Vagina (tissue), 2 donors: ENCODE measurements at regions not wholly inside any gene's neighbourhood (a gene's known extent, or its start where the extent isn't known, plus 50 kb on each side); places are given as distances from the start of the nearest gene placed in this dataset.
"Not testable (repeated sequence)": the region's sequence is repeated elsewhere in the genome, so short reads cannot be mapped to it uniquely, and the experiment has no call there.

ENCODE experiments used
- DNase-seq, 2 donors: peaks; one replicate each; pipeline ENCODE4 v3.0.0-alpha.2; 2017; ENCODE audit errors: extremely low spot score in 2 of 2
- H3K27ac ChIP-seq: fragments of 200-600 bp; sonication (generic); one replicate; pipeline ENCODE4 v1.5.1; 2019
- H3K27me3 ChIP-seq: fragments of 200-600 bp; sonication (generic); one replicate; pipeline ENCODE4 v1.5.1; 2019
- H3K36me3 ChIP-seq, 2 donors: fragments of 200-600 bp; sonication (generic); one replicate each; pipeline ENCODE4 v1.5.1; 2017 to 2019
- H3K4me1 ChIP-seq: fragments of 200-600 bp; sonication (generic); one replicate; pipeline ENCODE4 v1.5.1; 2019
- H3K4me3 ChIP-seq, 2 donors: fragments of 200-600 bp; sonication (generic); 1 replicate in 1 of 2; 2 replicates in 1 of 2; pipeline ENCODE4 v1.5.1; 2016 to 2019
- H3K9me3 ChIP-seq: fragments of 200-600 bp; sonication (generic); one replicate; pipeline ENCODE4 v1.5.1; 2019
- POLR2A ChIP-seq, 2 donors: fragments of 450-650 bp; IDR thresholded peaks; one replicate each; pipeline ENCODE4 v1.6.1; 2017; ENCODE audit warnings: antibody characterized with exemption in 2 of 2, mild to moderate bottlenecking in 2 of 2, moderate library complexity in 2 of 2
- POLR2AphosphoS5 ChIP-seq, 2 donors: sonication (generic); formaldehyde crosslinking; IDR thresholded peaks; one replicate each; pipeline ENCODE4 v1.9.0; 2017; ENCODE audit warnings: antibody characterized with exemption in 2 of 2, mild to moderate bottlenecking in 2 of 2, low read depth in 1 of 2; ENCODE audit not compliant: insufficient read depth in 1 of 2
- intact Hi-C: fragments of 100-400 bp; cut with DNase I; formaldehyde crosslinking; loops from one replicate; pipeline ENCODE4 v1.15.1; 2023
- TF ChIP-seq, protein P1 (sequence below), 3 experiments: fragments of 450-650 bp in 2 of 3; fragments of 200-600 bp in 1 of 3; sonication (generic) in 1 of 3; IDR thresholded peaks; one replicate each; pipeline ENCODE4 v1.5.1; 2017 to 2019; ENCODE audit warnings: antibody characterized with exemption in 3 of 3, mild to moderate bottlenecking in 2 of 3, moderate library complexity in 2 of 3

DNA sequence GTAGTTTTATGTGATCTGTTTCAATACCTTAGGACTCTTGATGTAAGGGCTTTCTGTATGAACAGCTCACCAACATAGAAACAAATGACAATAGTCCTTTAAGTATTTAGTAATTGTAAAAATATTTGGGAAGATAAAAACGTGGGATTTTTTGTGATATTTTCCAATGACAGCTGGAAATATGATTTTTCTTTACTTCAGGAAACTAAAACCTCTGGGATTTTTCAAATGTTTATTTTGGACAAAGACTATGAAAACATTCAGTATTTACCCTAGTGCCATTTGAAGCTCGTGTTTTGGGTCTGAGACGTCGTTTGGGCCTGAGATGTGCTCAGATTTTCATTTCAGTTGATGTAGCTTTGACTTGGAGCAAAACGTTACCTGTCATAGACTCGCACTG lies 240.0 kb downstream of the BMP4 start:
- Histone ChIP-seq H3K4me3 (no peak overlapping the region), H3K9me3 (no peaks in the 10 kb centered on the region), H3K36me3 (no peaks in the 10 kb centered on the region), H3K27ac (no peak overlapping the region), H3K4me1 (peaks cover 17% of the 10 kb centered on the region), H3K27me3 (no peaks in the 10 kb centered on the region)
- TF ChIP-seq POLR2A (IDR thresholded peaks at IDR 0.05) (no peak), POLR2AphosphoS5 (IDR thresholded peaks at IDR 0.05; ENCODE audit: insufficient read depth in 1 of 2, low read depth in 1 of 2) (no peak)
- TF ChIP-seq, protein P1, sequence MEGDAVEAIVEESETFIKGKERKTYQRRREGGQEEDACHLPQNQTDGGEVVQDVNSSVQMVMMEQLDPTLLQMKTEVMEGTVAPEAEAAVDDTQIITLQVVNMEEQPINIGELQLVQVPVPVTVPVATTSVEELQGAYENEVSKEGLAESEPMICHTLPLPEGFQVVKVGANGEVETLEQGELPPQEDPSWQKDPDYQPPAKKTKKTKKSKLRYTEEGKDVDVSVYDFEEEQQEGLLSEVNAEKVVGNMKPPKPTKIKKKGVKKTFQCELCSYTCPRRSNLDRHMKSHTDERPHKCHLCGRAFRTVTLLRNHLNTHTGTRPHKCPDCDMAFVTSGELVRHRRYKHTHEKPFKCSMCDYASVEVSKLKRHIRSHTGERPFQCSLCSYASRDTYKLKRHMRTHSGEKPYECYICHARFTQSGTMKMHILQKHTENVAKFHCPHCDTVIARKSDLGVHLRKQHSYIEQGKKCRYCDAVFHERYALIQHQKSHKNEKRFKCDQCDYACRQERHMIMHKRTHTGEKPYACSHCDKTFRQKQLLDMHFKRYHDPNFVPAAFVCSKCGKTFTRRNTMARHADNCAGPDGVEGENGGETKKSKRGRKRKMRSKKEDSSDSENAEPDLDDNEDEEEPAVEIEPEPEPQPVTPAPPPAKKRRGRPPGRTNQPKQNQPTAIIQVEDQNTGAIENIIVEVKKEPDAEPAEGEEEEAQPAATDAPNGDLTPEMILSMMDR (IDR thresholded peaks at IDR 0.05): no peak
- intact Hi-C loops: no loop called here
- DNase-seq: no peak

DNA sequence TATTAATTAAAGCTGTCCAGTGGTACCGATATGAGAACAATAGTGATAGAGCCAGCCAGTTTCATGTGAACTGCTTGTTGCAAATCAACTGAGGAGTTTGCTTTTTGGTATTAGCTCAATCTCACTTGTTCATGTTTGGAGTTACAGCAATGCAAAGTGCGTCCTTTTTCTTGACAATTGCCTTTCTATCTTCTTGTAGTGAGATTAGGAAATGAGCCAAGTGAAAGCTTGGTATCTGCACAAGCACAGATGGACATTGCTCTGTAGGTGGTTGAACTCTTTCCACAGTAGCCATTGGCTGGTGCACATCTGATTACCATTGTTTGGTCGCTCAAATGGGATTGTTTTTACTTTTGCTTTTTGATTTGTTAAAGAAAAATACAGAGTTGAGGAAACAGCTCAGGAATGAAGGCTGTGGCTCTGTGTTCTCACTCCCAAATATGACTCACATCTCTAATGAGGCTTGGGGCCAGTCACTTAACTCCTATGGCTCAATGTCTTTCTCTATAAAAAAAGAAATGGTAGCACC lies 241.4 kb downstream of the BMP4 start:
- TF ChIP-seq POLR2AphosphoS5 (IDR thresholded peaks at IDR 0.05; ENCODE audit: insufficient read depth in 1 of 2, low read depth in 1 of 2) (no peak), POLR2A (IDR thresholded peaks at IDR 0.05) (no peak)
- TF ChIP-seq, protein P1 (IDR thresholded peaks at IDR 0.05): no peak
- H3K4me3 ChIP-seq: peak overlapping the region; percentile 21 to 32
- intact Hi-C loops: no loop called here

DNA sequence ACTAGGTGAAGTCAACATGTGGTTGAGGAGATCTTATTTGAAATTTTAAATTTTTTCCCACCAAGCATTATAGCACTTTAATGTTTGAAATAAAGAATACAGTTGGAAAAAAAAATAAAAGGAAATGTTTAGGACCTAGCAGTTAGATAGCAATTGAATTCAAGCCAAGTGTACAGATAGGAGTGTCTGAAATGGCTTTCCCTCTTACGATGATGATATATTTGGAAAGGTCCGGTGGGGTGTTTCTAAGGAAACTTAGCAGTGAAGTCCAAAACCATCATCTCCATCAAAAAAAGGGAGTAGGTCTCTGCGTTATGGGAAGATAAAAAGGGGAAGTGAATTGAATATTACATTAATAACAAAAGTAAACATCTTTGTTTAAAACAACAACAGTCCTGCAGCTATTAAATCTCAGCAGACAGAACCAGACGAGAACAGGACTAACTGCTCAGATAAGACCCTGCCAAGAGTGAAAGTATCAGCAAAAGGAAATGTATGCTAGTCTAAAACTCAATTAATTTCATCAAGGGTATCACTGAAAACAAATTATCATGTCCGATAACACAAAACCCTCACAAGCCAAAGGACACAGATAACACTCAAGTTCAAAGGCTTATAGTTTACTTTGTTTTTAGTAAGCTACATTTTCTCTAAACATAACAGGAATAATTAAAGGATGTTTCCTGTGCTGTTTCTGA lies 242.0 kb downstream of the BMP4 start:
- intact Hi-C loops: no loop called here
- no peak for TF ChIP-seq POLR2AphosphoS5 (IDR thresholded peaks at IDR 0.05; ENCODE audit: insufficient read depth in 1 of 2, low read depth in 1 of 2)
- TF ChIP-seq, protein P1 (IDR thresholded peaks at IDR 0.05): no peak
- TF ChIP-seq POLR2A (IDR thresholded peaks at IDR 0.05): no peak
- DNase-seq: no peak
- Histone ChIP-seq H3K4me1 (peaks cover 17% of the 10 kb centered on the region), H3K36me3 (no peaks in the 10 kb centered on the region), H3K4me3 (peak overlapping the region; percentile 21 to 32), H3K27ac (peak overlapping the region; percentile 33), H3K9me3 (no peaks in the 10 kb centered on the region), H3K27me3 (no peaks in the 10 kb centered on the region)

More for the DNA sequence above, 241.4 kb downstream of the BMP4 start:
- Histone ChIP-seq H3K9me3 (no peaks in the 10 kb centered on the region), H3K27ac (peak overlapping the region; percentile 33), H3K27me3 (no peaks in the 10 kb centered on the region), H3K36me3 (no peaks in the 10 kb centered on the region), H3K4me1 (peaks cover 17% of the 10 kb centered on the region)
- DNase-seq: no peak

DNA sequence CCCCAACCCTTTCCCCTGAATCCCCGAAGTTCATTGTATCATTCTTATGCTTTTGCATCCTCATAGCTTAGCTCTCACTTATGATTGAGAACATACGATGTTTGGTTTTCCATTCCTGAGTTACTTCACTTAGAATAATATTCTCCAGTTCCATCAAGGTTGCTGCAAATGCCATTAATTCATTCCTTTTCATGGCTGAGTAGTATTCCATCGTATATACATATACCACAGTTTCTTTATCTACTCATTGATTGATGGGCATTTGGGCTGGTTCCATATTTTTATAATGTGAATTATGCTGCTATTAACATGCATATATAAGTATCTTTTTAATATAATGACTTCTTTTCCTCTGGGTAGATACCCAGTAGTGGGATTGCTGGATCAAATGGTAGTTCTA lies 243.7 kb downstream of the BMP4 start:
- H3K36me3 ChIP-seq, H3K9me3 ChIP-seq, H3K27ac ChIP-seq, intact Hi-C loops, DNase-seq, H3K27me3 ChIP-seq, H3K4me3 ChIP-seq: not testable (repeated sequence)
- H3K4me1 ChIP-seq: peaks cover 17% of the 10 kb centered on the region

DNA sequence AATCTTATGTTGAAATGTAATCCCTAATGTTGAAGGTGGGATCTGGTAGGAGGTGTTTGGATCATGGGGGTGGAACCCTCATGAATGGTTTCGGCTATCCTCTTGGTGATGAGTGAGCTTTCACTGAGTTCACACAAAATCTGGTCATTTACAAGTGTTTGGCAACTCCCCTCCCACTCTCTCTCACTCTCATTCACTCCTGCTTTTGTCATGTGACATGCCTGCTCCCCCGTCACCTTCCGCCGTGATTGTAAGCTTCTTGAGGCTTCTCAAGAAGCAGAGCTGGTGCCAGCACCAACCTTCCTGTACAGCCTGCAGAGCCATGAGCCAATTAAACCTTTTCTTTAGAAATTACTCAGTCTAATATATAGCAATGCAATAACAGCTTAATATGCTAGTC lies 245.4 kb downstream of the BMP4 start:
- DNase-seq: no peak
- Histone ChIP-seq H3K36me3 (no peaks in the 10 kb centered on the region), H3K4me1 (peaks cover 16% of the 10 kb centered on the region), H3K27me3 (no peaks in the 10 kb centered on the region), H3K27ac (no peak overlapping the region), H3K4me3 (no peak overlapping the region), H3K9me3 (no peaks in the 10 kb centered on the region)
- TF ChIP-seq, protein P1 (IDR thresholded peaks at IDR 0.05): no peak
- TF ChIP-seq POLR2AphosphoS5 (IDR thresholded peaks at IDR 0.05; ENCODE audit: insufficient read depth in 1 of 2, low read depth in 1 of 2) (no peak), POLR2A (IDR thresholded peaks at IDR 0.05) (no peak)
- intact Hi-C loops: no loop called here
